ENCODE measurements at regions not wholly inside any gene's neighbourhood (a gene's known extent, or its start where the extent isn't known, plus 50 kb on each side); places are given as distances from the start of the nearest gene placed in this dataset.

DNA sequence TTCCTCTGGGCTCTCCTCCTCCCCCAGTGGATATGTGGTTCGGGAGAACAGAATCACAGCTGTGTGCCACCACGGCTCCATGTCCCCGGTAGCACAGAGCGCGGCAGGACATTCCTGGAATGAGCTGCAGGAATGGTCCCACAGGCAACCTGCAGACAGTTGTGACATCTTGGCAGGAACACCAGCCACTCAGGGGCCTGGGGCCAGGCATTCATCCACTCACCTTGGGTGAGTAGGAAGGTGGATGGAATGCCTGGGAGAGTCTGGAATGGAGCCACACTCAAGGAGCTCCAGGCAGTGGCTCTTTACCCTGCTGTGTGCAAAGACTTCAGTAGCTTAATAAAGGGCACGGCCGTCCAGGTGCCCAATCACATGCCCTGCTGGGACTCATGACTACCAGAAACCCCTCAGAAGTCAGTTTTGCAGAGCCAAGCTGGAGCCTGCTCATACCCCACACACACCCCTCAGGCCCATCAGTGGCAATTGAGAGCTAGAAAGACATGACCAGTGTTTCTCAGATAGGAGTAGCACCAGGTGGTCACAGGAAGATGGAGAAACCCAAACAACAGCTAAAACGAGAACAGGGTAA lies 117.3 kb upstream of the PRR20G start:
- no peaks in the 10 kb centered on the region for H3K4me1 ChIP-seq
- TF ChIP-seq, protein P1, sequence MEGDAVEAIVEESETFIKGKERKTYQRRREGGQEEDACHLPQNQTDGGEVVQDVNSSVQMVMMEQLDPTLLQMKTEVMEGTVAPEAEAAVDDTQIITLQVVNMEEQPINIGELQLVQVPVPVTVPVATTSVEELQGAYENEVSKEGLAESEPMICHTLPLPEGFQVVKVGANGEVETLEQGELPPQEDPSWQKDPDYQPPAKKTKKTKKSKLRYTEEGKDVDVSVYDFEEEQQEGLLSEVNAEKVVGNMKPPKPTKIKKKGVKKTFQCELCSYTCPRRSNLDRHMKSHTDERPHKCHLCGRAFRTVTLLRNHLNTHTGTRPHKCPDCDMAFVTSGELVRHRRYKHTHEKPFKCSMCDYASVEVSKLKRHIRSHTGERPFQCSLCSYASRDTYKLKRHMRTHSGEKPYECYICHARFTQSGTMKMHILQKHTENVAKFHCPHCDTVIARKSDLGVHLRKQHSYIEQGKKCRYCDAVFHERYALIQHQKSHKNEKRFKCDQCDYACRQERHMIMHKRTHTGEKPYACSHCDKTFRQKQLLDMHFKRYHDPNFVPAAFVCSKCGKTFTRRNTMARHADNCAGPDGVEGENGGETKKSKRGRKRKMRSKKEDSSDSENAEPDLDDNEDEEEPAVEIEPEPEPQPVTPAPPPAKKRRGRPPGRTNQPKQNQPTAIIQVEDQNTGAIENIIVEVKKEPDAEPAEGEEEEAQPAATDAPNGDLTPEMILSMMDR (IDR thresholded peaks at IDR 0.05): no peak
- no peaks in the 10 kb centered on the region for H3K9me3 ChIP-seq
- no peak for DNase-seq
- H3K27me3 ChIP-seq: no peaks in the 10 kb centered on the region
- H3K9ac ChIP-seq (ENCODE audit: low read depth in 2 of 2, low read length in 2 of 2): no peak overlapping the region
- no peak overlapping the region for H3K27ac ChIP-seq
- intact Hi-C loops (cut with DNase I): no loop called here
- no peak overlapping the region for H3K4me3 ChIP-seq
- H3K36me3 ChIP-seq: no peaks in the 10 kb centered on the region

DNA sequence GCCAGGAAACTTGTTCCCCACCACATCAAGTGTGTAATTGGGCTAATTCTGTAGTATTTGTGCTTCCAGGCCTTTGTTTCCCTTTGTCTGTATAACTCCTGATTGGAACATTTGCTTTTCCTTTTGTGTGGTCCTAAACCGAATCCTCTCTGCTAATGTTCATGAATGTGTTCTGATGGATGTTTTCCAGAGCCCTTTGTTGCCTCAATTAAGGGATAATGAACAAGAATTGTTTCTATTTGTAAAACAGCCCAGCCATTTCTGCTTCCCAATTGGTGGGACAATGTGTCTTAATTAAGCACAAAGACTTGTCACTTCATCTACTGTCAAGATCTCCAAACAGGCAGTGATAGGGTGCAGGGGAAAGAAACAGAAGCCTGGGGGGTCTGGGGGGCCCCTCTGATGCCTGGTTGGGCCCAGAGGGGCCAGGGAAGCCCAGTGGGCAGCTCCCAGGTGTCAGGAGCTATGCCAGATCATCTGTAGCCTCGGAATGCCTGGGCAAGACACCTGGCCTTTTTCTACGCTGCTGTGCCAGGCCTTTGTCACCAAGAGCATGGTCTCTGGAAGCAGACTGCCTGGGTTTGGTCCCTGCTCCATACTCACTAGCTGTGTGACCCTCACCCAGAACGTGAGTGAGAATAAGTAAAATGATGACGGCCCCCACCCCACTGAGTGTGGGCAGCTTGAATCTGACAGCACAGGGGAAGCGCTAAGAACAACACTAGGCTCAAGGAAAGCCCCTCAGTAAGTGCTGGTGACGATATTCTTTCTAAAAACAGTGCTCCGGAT lies 116.6 kb upstream of the PRR20G start:
- DNase-seq: no peak

DNA sequence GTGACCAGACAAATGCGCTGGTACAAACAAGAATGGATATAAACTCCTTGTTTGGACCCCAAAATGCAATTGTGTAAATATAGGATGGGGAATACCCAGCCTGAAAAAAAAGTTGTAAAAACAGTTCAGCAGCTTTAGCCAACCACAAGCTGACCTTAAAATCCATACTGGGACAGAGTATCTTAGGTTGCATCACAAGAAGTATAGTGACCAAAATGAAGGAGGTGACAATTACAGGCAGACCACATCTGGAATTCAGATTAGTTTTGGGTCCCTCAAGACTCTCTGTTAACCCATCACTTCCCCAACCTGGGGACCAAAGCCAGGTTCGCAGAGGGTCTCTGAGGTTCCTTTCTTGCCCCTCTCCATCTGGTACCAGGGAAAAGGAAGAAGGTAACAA lies 115.9 kb upstream of the PRR20G start:
- intact Hi-C loops (cut with DNase I): no loop called here
- Histone ChIP-seq H3K9ac (ENCODE audit: low read depth in 2 of 2, low read length in 2 of 2) (no peak overlapping the region), H3K36me3 (no peaks in the 10 kb centered on the region), H3K27ac (no peak overlapping the region), H3K4me3 (no peak overlapping the region), H3K27me3 (no peaks in the 10 kb centered on the region), H3K9me3 (no peaks in the 10 kb centered on the region), H3K4me1 (no peaks in the 10 kb centered on the region)
- TF ChIP-seq, protein P1 (IDR thresholded peaks at IDR 0.05): no peak
- no peak for DNase-seq

More for the DNA sequence above, 116.6 kb upstream of the PRR20G start:
- no peaks in the 10 kb centered on the region for H3K4me1 ChIP-seq
- H3K27ac ChIP-seq: no peak overlapping the region
- H3K4me3 ChIP-seq: no peak overlapping the region
- H3K27me3 ChIP-seq: no peaks in the 10 kb centered on the region
- no peaks in the 10 kb centered on the region for H3K36me3 ChIP-seq
- intact Hi-C loops (cut with DNase I): no loop called here
- H3K9me3 ChIP-seq: no peaks in the 10 kb centered on the region
- TF ChIP-seq, protein P1 (IDR thresholded peaks at IDR 0.05): no peak
- no peak overlapping the region for H3K9ac ChIP-seq (ENCODE audit: low read depth in 2 of 2, low read length in 2 of 2)

DNA sequence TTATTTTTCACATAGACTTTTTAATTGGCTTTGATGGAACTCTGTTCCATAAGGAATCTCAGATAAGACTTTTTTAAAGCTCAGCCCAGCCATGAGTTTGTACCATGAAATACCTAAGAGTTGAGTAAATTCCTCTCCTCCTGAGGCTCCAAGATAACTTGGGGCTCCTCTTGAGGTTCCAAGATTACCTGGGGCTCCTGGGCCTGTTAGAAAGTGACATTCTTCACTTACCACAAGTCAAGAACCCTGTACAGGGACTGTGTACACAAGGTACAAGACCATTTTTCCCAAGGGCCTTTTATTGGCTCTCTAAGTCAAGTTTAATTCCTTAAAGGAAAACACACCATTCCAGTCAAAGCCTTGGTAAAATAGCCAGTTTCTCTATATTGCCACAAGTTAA lies 111.3 kb upstream of the PRR20G start:
- intact Hi-C loops (cut with DNase I): no loop called here
- no peaks in the 10 kb centered on the region for H3K36me3 ChIP-seq
- TF ChIP-seq, protein P1 (IDR thresholded peaks at IDR 0.05): no peak
- no peaks in the 10 kb centered on the region for H3K9me3 ChIP-seq
- no peak for DNase-seq
- H3K4me1 ChIP-seq: no peaks in the 10 kb centered on the region
- no peaks in the 10 kb centered on the region for H3K27me3 ChIP-seq
- H3K27ac ChIP-seq: no peak overlapping the region
- no peak overlapping the region for H3K9ac ChIP-seq (ENCODE audit: low read depth in 2 of 2, low read length in 2 of 2)
- no peak overlapping the region for H3K4me3 ChIP-seq

DNA sequence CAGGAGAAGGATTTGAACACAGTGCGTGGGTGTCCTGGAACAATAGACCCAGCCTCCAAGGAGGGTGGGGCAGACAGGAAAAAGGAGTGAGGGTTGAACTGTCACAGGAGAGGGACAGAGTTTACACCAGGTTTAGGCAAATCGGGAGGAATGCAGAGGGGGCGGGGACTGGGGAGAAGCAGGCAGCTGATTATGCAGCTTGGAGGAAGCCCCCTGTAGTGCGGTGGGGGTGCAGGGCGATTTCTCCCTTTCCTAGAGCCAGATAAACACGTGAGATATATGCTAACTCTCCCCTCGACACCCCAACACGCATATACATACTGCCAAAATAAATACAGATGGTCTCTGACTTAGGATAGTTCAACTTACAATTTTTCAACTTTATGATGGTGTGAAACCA lies 108.6 kb upstream of the PRR20G start:
- H3K27me3 ChIP-seq: no peaks in the 10 kb centered on the region
- intact Hi-C loops (cut with DNase I): no loop called here
- no peaks in the 10 kb centered on the region for H3K36me3 ChIP-seq
- no peak overlapping the region for H3K27ac ChIP-seq
- no peak overlapping the region for H3K9ac ChIP-seq (ENCODE audit: low read depth in 2 of 2, low read length in 2 of 2)
- no peaks in the 10 kb centered on the region for H3K9me3 ChIP-seq
- H3K4me3 ChIP-seq: no peak overlapping the region
- TF ChIP-seq, protein P1 (IDR thresholded peaks at IDR 0.05): no peak
- DNase-seq: no peak
- no peaks in the 10 kb centered on the region for H3K4me1 ChIP-seq
